Skin of body (tissue), 1 donor: ENCODE measurements at regions not wholly inside any gene's neighbourhood (a gene's known extent, or its start where the extent isn't known, plus 50 kb on each side); places are given as distances from the start of the nearest gene placed in this dataset.

Source experiments
- DNase-seq: peaks from one replicate; lab custom pipeline; 2025; lab: John Stamatoyannopoulos, UW

DNA sequence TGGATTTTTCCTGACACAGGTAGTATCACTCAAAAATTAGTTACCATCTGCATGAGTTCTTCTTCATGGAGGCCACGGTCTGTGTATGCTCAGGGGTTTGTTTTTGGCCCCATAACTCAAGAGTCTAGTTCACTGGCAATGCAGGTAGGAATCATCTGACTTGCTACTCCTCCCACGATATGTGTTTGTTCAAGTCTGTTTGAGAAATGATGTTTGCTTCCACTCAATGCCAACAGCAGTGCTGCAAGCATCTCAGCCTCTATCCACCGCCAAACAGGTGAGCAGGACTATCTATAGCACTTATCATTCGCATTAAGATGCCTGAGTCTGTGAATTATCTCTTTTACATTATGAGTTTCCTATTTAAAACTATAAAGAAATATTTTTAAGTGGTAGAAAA is 264.8 kb upstream of the PTGER4 start:
- DNase-seq, result no peak

DNA sequence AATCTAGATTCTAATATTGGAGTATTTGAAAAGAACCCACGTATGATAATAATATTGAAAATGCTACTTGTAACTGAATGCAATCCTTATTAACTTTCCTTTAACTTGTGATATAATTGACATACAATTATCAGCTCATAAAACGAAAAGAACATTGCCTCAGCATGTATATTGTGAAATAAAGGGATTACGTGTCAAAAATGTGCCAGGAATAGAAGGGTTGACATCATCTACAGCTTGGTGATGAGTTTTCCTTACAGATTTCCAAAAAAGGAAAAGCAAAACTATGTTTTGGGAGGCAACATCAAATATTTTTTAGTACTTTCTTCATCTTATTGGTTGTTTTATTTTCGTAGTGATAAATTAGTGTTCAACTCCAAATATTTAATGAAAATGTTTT is 266.0 kb upstream of the PTGER4 start:
- DNase-seq, result no peak

DNA sequence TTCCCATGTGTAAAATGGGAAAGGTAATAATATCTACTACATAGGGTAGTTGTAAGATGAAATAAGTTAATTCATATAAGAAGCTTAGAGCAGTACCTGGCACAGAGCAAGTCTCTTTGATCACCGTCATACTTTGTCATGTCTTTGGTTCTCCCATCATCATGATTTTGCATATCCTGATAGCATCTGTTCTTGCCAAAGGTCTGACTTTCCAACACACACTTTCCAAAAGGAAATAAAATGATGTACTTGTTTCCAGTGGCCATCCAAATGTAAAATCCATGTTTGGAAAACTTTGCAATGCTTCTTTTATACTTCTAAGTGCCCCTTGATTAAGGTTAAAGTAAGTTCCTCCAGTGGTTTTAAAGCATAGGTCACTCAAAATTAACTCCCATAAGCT is 266.9 kb upstream of the PTGER4 start:
- no peak for DNase-seq

- peak; percentile 45 for DNase-seq
Measured at GRCh38 chr5:40410964-40411635, 268.6 kb upstream of the PTGER4 start.

- peak; percentile 17 for DNase-seq
Measured at GRCh38 chr5:40410231-40410861, 269.4 kb upstream of the PTGER4 start.

- no peak for DNase-seq
Measured at GRCh38 chr5:40409601-40410000, 270.1 kb upstream of the PTGER4 start.

- no peak for DNase-seq
Measured at GRCh38 chr5:40406741-40407211, 272.9 kb upstream of the PTGER4 start.

- no peak for DNase-seq
Measured at GRCh38 chr5:40405996-40406740, 273.5 kb upstream of the PTGER4 start.

GRCh38 chr5:40405230-40405629 is 274.5 kb upstream of the PTGER4 start:
- DNase-seq, result no peak

GRCh38 chr5:40404613-40405012 is 275.1 kb upstream of the PTGER4 start:
- no peak for DNase-seq

DNA sequence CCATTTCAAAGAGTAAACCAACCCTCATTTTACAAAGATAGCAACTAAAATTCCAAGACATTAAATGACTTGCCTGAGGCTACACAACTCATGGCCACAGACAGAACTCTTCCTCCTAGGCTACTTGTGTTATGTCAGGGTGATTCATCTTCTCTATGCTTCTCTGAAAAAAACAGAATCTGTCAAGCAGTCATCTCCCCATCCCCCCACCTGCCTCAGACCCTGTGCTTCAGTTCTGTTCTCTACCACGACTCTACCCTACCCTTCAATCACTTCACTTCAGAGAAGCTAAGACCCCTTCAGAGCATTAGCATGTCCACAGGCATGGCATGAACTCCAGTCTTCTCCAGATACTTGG is 277.7 kb upstream of the PTGER4 start:
- DNase-seq, result no peak

- DNase-seq, result no peak
Measured at GRCh38 chr5:40401284-40402006, 278.3 kb upstream of the PTGER4 start.

GRCh38 chr5:40400245-40400644 is 279.5 kb upstream of the PTGER4 start:
- DNase-seq, result no peak

GRCh38 chr5:40399349-40399748 is 280.4 kb upstream of the PTGER4 start:
- no peak for DNase-seq

GRCh38 chr5:40397976-40398375 is 281.7 kb upstream of the PTGER4 start:
- DNase-seq, result no peak

- DNase-seq, result no peak
Measured at GRCh38 chr5:40397091-40397490, 282.6 kb upstream of the PTGER4 start.

DNA sequence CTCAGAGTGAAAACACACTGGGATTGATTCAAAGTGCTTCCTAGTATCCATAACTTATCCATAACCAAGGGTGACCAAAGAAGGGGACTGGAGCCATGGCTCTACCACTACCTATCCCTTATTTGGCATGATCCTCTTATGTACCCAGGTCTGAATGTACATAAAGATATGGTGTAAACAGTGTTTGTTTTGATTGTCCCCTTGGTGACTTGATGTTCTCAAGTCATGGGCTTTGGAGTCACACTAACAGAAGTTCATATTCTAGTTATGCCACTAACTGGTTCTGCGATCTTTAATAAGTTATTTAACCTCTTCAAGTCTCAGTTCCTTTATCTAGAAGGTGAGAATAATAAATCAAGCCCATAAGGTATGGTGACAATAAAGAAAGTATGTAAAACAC is 283.4 kb upstream of the PTGER4 start:
- DNase-seq, result no peak

GRCh38 chr5:40395251-40395650 is 284.5 kb upstream of the PTGER4 start:
- DNase-seq, result peak; percentile 67

GRCh38 chr5:40394698-40395097 is 285.0 kb upstream of the PTGER4 start:
- DNase-seq, result peak; percentile 26

- DNase-seq, result no peak
Measured at GRCh38 chr5:40391642-40392041, 288.1 kb upstream of the PTGER4 start.

- no peak for DNase-seq
Measured at GRCh38 chr5:40390281-40391149, 289.2 kb upstream of the PTGER4 start.
